SK-N-SH (cell line): ENCODE measurements at regions not wholly inside any gene's neighbourhood (a gene's known extent, or its start where the extent isn't known, plus 50 kb on each side); places are given as distances from the start of the nearest gene placed in this dataset.

Source experiments
- CTCF ChIA-PET: fragments of 300-600, 350-600 bp; formaldehyde crosslinking; extraction: SDS; loops from one replicate; lab custom pipeline; 2021; lab: Yijun Ruan, JAX
- POLR2A ChIA-PET: fragments of 350-600 bp; sonication (Branson Sonifier 250); formaldehyde crosslinking; extraction: SDS; loops from one replicate; lab custom pipeline; 2020; ENCODE audit warnings: antibody characterized with exemption, inconsistent platforms; lab: Yijun Ruan, JAX
- DNase-seq: peaks from one replicate; pipeline ENCODE4 v3.0.0; 2012
- H2AFZ ChIP-seq: fragments of 200-600 bp; sonication (generic); 2 replicates; pipeline ENCODE4 v1.8.1; 2016; ENCODE audit warnings: antibody characterized with exemption, mild to moderate bottlenecking, low read depth
- H3F3A ChIP-seq: fragments of 200-600 bp; sonication (generic); replicated peaks from 2 replicates; pipeline ENCODE3; 2016; ENCODE audit warnings: antibody characterized with exemption, mild to moderate bottlenecking; ENCODE audit not compliant: insufficient read depth
- H3K27ac ChIP-seq, 2 experiments: fragments of 200-500 bp in 1 of 2; fragments of 200-600 bp in 1 of 2; sonication (Bioruptor generic) in 1 of 2; sonication (generic), shearing (Covaris generic) in 1 of 2; 2 replicates each; pipeline versions ENCODE4 v1.5.1 to v1.6.1; 2014 to 2016; ENCODE audit warnings: low read depth in 2 of 2, inconsistent platforms in 1 of 2, low read length in 1 of 2, mild to moderate bottlenecking in 1 of 2, mixed read lengths in 1 of 2
- H3K27me3 ChIP-seq: fragments of 200-600 bp; sonication (generic), shearing (Covaris generic); 2 replicates; pipeline ENCODE4 v1.6.1; 2016; ENCODE audit warnings: mixed run types; ENCODE audit not compliant: insufficient read depth
- H3K36me3 ChIP-seq, 2 experiments: fragments of 200-500 bp in 1 of 2; fragments of 200-600 bp in 1 of 2; sonication (Bioruptor generic) in 1 of 2; sonication (generic) in 1 of 2; replicated peaks in 1 of 2; 2 replicates each; pipeline versions ENCODE3 to v1.5.1; 2014 to 2016; ENCODE audit warnings: low read length in 1 of 2, mild to moderate bottlenecking in 1 of 2; ENCODE audit not compliant: insufficient read depth in 2 of 2, control insufficient read depth in 1 of 2
- H3K4me1 ChIP-seq, 2 experiments: fragments of 200-500 bp in 1 of 2; fragments of 200-600 bp in 1 of 2; sonication (Bioruptor generic) in 1 of 2; sonication (generic), shearing (Covaris generic) in 1 of 2; 2 replicates each; pipeline versions ENCODE4 v1.5.1 to v1.6.1; 2014 to 2016; ENCODE audit warnings: low read depth in 1 of 2, low read length in 1 of 2, mixed run types in 1 of 2; ENCODE audit not compliant: insufficient read depth in 2 of 2, control insufficient read depth in 1 of 2
- H3K4me2 ChIP-seq: fragments of 200-600 bp; sonication (generic), shearing (Covaris generic); 2 replicates; pipeline ENCODE4 v1.6.1; 2017; ENCODE audit warnings: mixed run types
- H3K4me3 ChIP-seq, 2 experiments: fragments of 200-500 bp in 1 of 2; fragments of 200-600 bp in 1 of 2; sonication (Bioruptor generic) in 1 of 2; sonication (generic), shearing (Covaris generic) in 1 of 2; 2 replicates each; pipeline versions ENCODE4 v1.5.1 to v1.8.1; 2014 to 2016; ENCODE audit warnings: low read depth in 2 of 2, inconsistent platforms in 1 of 2, low read length in 1 of 2, mild to moderate bottlenecking in 1 of 2, mixed read lengths in 1 of 2, moderate library complexity in 1 of 2
- H3K79me2 ChIP-seq: fragments of 200-600 bp; sonication (generic); 2 replicates; pipeline ENCODE4 v1.8.1; 2017; ENCODE audit warnings: mild to moderate bottlenecking; ENCODE audit not compliant: insufficient read depth
- H3K9ac ChIP-seq: fragments of 200-600 bp; sonication (generic); 2 replicates; pipeline ENCODE4 v1.6.1; 2017; ENCODE audit warnings: mixed run types
- H3K9me2 ChIP-seq: fragments of 200-600 bp; sonication (generic); 2 replicates; pipeline ENCODE4 v1.6.1; 2017; ENCODE audit warnings: mixed run types
- H3K9me3 ChIP-seq: fragments of 200-600 bp; sonication (generic); 2 replicates; pipeline ENCODE4 v1.6.1; 2017; ENCODE audit warnings: mixed run types, mild to moderate bottlenecking, moderate library complexity
- H4K20me1 ChIP-seq: fragments of 200-600 bp; sonication (generic); 2 replicates; pipeline ENCODE4 v1.6.1; 2017; ENCODE audit warnings: mild to moderate bottlenecking, mixed run types; ENCODE audit not compliant: insufficient read depth
- CHD2 ChIP-seq: fragments of 150-350 bp; IDR thresholded peaks from 2 replicates; pipeline ENCODE4 v1.6.1; 2018; ENCODE audit warnings: low read length; ENCODE audit not compliant: partially characterized antibody
- ELF1 ChIP-seq: IDR thresholded peaks from 2 replicates; pipeline ENCODE4 v1.4.0; 2012
- EP300 ChIP-seq, 2 experiments: IDR thresholded peaks; 2 replicates each; pipeline versions ENCODE4 v1.4.0 to v1.6.1; 2012; ENCODE audit warnings: borderline replicate concordance in 1 of 2, low read depth in 1 of 2, low read length in 1 of 2
- EZH2phosphoT487 ChIP-seq: fragments of 200-600 bp; sonication (generic); IDR thresholded peaks from 2 replicates; pipeline ENCODE4 v1.6.1; 2017; ENCODE audit warnings: low read depth, mixed run types, mild to moderate bottlenecking, antibody characterized with exemption, moderate library complexity, borderline replicate concordance
- FOSL2 ChIP-seq: IDR thresholded peaks from 2 replicates; pipeline ENCODE4 v1.4.0; 2012; ENCODE audit warnings: low read depth, mild to moderate bottlenecking, moderate library complexity, borderline replicate concordance
- FOXJ3 ChIP-seq: sonication (generic); formaldehyde crosslinking; IDR thresholded peaks from 2 replicates; pipeline ENCODE4 v1.5.1; 2020; ENCODE audit warnings: mild to moderate bottlenecking, missing genetic modification reagents
- GATA2 ChIP-seq: sonication (generic); formaldehyde crosslinking; IDR thresholded peaks from 2 replicates; pipeline ENCODE4 v1.5.0; 2020; ENCODE audit warnings: mild to moderate bottlenecking, missing genetic modification reagents
- IRF3 ChIP-seq: fragments of 150-350 bp; IDR thresholded peaks from 2 replicates; pipeline ENCODE4 v1.6.1; 2016; ENCODE audit warnings: mild to moderate bottlenecking, low read depth, low read length
- MEF2A ChIP-seq: IDR thresholded peaks from 2 replicates; pipeline ENCODE4 v1.4.0; 2012; ENCODE audit warnings: low read depth, borderline replicate concordance
- RCOR1 ChIP-seq: fragments of 150-350 bp; IDR thresholded peaks from 2 replicates; pipeline ENCODE4 v1.6.1; 2017; ENCODE audit warnings: antibody characterized with exemption, low read length
- RXRA ChIP-seq: IDR thresholded peaks from 2 replicates; pipeline ENCODE4 v1.4.0; 2012; ENCODE audit warnings: low read depth, mild to moderate bottlenecking, borderline replicate concordance
- SIN3A ChIP-seq: IDR thresholded peaks from 2 replicates; pipeline ENCODE4 v1.6.1; 2012; ENCODE audit warnings: low read depth, mild to moderate bottlenecking, low read length, moderate library complexity, borderline replicate concordance
- TCF12 ChIP-seq: IDR thresholded peaks from 2 replicates; pipeline ENCODE4 v1.4.0; 2012
- USF1 ChIP-seq: IDR thresholded peaks from 2 replicates; pipeline ENCODE4 v1.4.0; 2012; ENCODE audit warnings: low read depth, borderline replicate concordance
- YY1 ChIP-seq: IDR thresholded peaks from 2 replicates; pipeline ENCODE4 v1.4.0; 2012; ENCODE audit warnings: low read depth, mild to moderate bottlenecking
- WGBS: methylation state at CpG from one replicate; pipeline ENCODE4 v1.1.6; 2017; ENCODE audit warnings: low lambda C conversion rate; 5-methylcytosine and 5-hydroxymethylcytosine counted together
- TF ChIP-seq, protein P1 (sequence below): fragments of 150-350 bp; IDR thresholded peaks from 2 replicates; pipeline ENCODE4 v1.6.1; 2017; ENCODE audit warnings: antibody characterized with exemption, low read length, low read depth, borderline replicate concordance

- Histone ChIP-seq H3K9ac (no peak overlapping the region), H3K27me3 (peaks cover 8% of the 10 kb centered on the region), H3K27ac (peak overlapping the region in 1 of 2 experiments; percentile 62; a peak in 2 of 4 replicates), H3K4me2 (no peak overlapping the region), H3K79me2 (no peaks in the 10 kb centered on the region), H3K36me3 (no peaks in the 10 kb centered on the region), H3K4me3 (no peak overlapping the region), H3K9me2 (no peaks in the 10 kb centered on the region), H2AFZ (no peak overlapping the region), H3F3A (no peaks in the 10 kb centered on the region), H4K20me1 (no peaks in the 10 kb centered on the region), H3K9me3 (no peaks in the 10 kb centered on the region), H3K4me1 (peaks cover 0 to 11% of the 10 kb centered on the region in 2 experiments; a peak in 1 of 4 replicates)
- ChIA-PET POLR2A (no interaction called here), CTCF (interaction anchor here (0.6 kb wide), 1 partner anchor 22 kb away, joined by 3 read pairs; no protein-coding TSS in a partner anchor)
- WGBS: 39% methylated on average over 5 of the region's 5 CpGs
- DNase-seq: peak; percentile 42
- TF ChIP-seq GATA2 (CRISPR knock-in tag) (peak; percentile 53), ELF1 (no peak), YY1 (no peak), EP300 (IDR thresholded peaks at IDR 0.05; ENCODE audit: borderline replicate concordance in 1 of 2, low read depth in 1 of 2, low read length in 1 of 2) (peak in 1 of 2 experiments; percentile 57; a peak in 1 of 4 replicates), CHD2 (no peak), RCOR1 (peak; percentile 25; the same call in 1 of the 2 replicates), FOXJ3 (CRISPR knock-in tag) (no peak), EZH2phosphoT487 (no peak)
These were observed 68.7 kb upstream of the HAND1 start for GRCh38 chr5:154546719-154547118.

GRCh38 chr5:154544646-154545045, 66.6 kb upstream of the HAND1 start:
- H4K20me1 ChIP-seq: no peaks in the 10 kb centered on the region
- no peaks in the 10 kb centered on the region for H3K79me2 ChIP-seq
- H3K4me1 ChIP-seq: peaks cover 0 to 11% of the 10 kb centered on the region in 2 experiments; a peak in 1 of 4 replicates
- no peaks in the 10 kb centered on the region for H3K9me2 ChIP-seq
- DNase-seq: no peak
- ChIA-PET POLR2A (no interaction called here), CTCF (interaction anchor here (2.4 kb wide), 1 partner anchor 24 kb away, joined by 9 read pairs; no protein-coding TSS in a partner anchor)
- H3K4me2 ChIP-seq: no peak overlapping the region
- H2AFZ ChIP-seq: no peak overlapping the region
- H3K27ac ChIP-seq: no peak overlapping the region
- 72% methylated on average over 3 of the region's 3 CpGs for WGBS
- H3K4me3 ChIP-seq: no peak overlapping the region
- peaks cover 8% of the 10 kb centered on the region for H3K27me3 ChIP-seq
- no peaks in the 10 kb centered on the region for H3F3A ChIP-seq
- H3K9ac ChIP-seq: no peak overlapping the region
- H3K36me3 ChIP-seq: no peaks in the 10 kb centered on the region
- TF ChIP-seq USF1: no peak
- no peak for TF ChIP-seq TCF12
- TF ChIP-seq, protein P1, sequence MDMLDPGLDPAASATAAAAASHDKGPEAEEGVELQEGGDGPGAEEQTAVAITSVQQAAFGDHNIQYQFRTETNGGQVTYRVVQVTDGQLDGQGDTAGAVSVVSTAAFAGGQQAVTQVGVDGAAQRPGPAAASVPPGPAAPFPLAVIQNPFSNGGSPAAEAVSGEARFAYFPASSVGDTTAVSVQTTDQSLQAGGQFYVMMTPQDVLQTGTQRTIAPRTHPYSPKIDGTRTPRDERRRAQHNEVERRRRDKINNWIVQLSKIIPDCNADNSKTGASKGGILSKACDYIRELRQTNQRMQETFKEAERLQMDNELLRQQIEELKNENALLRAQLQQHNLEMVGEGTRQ: no peak
- no peak for TF ChIP-seq FOSL2
- TF ChIP-seq RXRA: no peak
- TF ChIP-seq YY1: no peak
- no peak for TF ChIP-seq IRF3
- no peak for TF ChIP-seq SIN3A
- TF ChIP-seq RCOR1: no peak
- no peak for TF ChIP-seq EP300 (IDR thresholded peaks at IDR 0.05; ENCODE audit: borderline replicate concordance in 1 of 2, low read depth in 1 of 2, low read length in 1 of 2)
- no peak for TF ChIP-seq MEF2A
- no peak for TF ChIP-seq FOXJ3 (CRISPR knock-in tag)
- H3K9me3 ChIP-seq: no peaks in the 10 kb centered on the region
